Aorta (tissue), 5 donors: ENCODE measurements at regions not wholly inside any gene's neighbourhood (a gene's known extent, or its start where the extent isn't known, plus 50 kb on each side); places are given as distances from the start of the nearest gene placed in this dataset.

Experiments
- ATAC-seq: fragments of 200-7000 bp; cut with Tn5 transposase; one replicate; pipeline ENCODE4 v1.9.1; 2022; ENCODE audit warnings: moderate library complexity; ENCODE audit not compliant: low FRiP score
- DNase-seq, 2 donors: peaks; one replicate each; pipeline ENCODE4 v3.0.0-alpha.2; 2020
- H3K27ac ChIP-seq, 2 donors: one replicate each; pipeline ENCODE4 v1.5.1; 2013; ENCODE audit warnings: low read length in 2 of 2, mild to moderate bottlenecking in 2 of 2, moderate library complexity in 2 of 2, control low read depth in 1 of 2, inconsistent platforms in 1 of 2, low read depth in 1 of 2
- H3K27me3 ChIP-seq, 2 donors: one replicate each; pipeline ENCODE4 v1.6.1; 2013; ENCODE audit warnings: control low read depth in 1 of 2, low read length in 1 of 2, mild to moderate bottlenecking in 1 of 2, moderate library complexity in 1 of 2; ENCODE audit not compliant: insufficient read depth in 2 of 2, control insufficient read depth in 1 of 2
- H3K36me3 ChIP-seq, 2 donors: one replicate each; pipeline ENCODE4 v1.6.1; 2013; ENCODE audit warnings: control low read depth in 1 of 2, low read length in 1 of 2, mild to moderate bottlenecking in 1 of 2; ENCODE audit not compliant: insufficient read depth in 2 of 2, control insufficient read depth in 1 of 2
- H3K4me1 ChIP-seq, 2 donors: one replicate each; pipeline ENCODE4 v1.6.1; 2013; ENCODE audit warnings: low read length in 2 of 2, control low read depth in 1 of 2, mild to moderate bottlenecking in 1 of 2, moderate library complexity in 1 of 2; ENCODE audit not compliant: insufficient read depth in 2 of 2, control insufficient read depth in 1 of 2
- H3K4me3 ChIP-seq, 2 donors: one replicate each; pipeline ENCODE4 v1.5.1; 2013; ENCODE audit warnings: low read length in 2 of 2, control low read depth in 1 of 2, mild to moderate bottlenecking in 1 of 2
- H3K9me3 ChIP-seq: one replicate; pipeline ENCODE4 v1.6.1; 2013; ENCODE audit warnings: mild to moderate bottlenecking, low read length; ENCODE audit not compliant: control insufficient read depth
- WGBS, 2 donors: extraction: QIAGEN DNeasy Blood & Tissue Kit; methylation state at CpG; one replicate each; pipeline ENCODE4 v1.1.7; 2013; 5-methylcytosine and 5-hydroxymethylcytosine counted together
- intact Hi-C, 2 donors: fragments of 100-400 bp; cut with DNase I; formaldehyde crosslinking; loops; one replicate each; pipeline versions ENCODE4 v1.14.2 to v1.15.0; 2022
- donor health status: healthy with polysubstance abuse.
- donor health status: Bipolar disorder and iron deficiency.
- donor health status: DM: no; HTN: no; CAD: no.
- donor health status: DM: no; HTN: no; CAD: no.
- donor health status: DM: yes; HTN: yes; CAD: no.

- DNase-seq = no peak
Observed at GRCh38 chr5:8851101-8851500, 694.8 kb downstream of the SEMA5A start.

GRCh38 chr5:8857051-8857450 is 688.8 kb downstream of the SEMA5A start:
- no peak for DNase-seq
- ATAC-seq = no peak
- Histone ChIP-seq H3K27ac (no peak overlapping the region), H3K4me1 (no peaks in the 10 kb centered on the region), H3K4me3 (no peak overlapping the region), H3K9me3 (no peaks in the 10 kb centered on the region), H3K36me3 (no peaks in the 10 kb centered on the region), H3K27me3 (no peaks in the 10 kb centered on the region)
- WGBS, 2 donors = 40 to 43% methylated on average over 2 of the region's 2 CpGs
- intact Hi-C loops = no loop called here

More at GRCh38 chr5:8851101-8851500, 694.8 kb downstream of the SEMA5A start:
- 68 to 76% methylated on average over 2 of the region's 2 CpGs for whole genome bisulfite sequencing, 2 donors
- intact Hi-C loops = no loop called here
- no peaks in the 10 kb centered on the region for H3K27me3 ChIP-seq
- no peak overlapping the region for H3K27ac ChIP-seq
- no peak overlapping the region for H3K4me3 ChIP-seq
- no peak for ATAC-seq
- H3K4me1 ChIP-seq = no peaks in the 10 kb centered on the region
- no peaks in the 10 kb centered on the region for H3K9me3 ChIP-seq
- no peaks in the 10 kb centered on the region for H3K36me3 ChIP-seq

DNA sequence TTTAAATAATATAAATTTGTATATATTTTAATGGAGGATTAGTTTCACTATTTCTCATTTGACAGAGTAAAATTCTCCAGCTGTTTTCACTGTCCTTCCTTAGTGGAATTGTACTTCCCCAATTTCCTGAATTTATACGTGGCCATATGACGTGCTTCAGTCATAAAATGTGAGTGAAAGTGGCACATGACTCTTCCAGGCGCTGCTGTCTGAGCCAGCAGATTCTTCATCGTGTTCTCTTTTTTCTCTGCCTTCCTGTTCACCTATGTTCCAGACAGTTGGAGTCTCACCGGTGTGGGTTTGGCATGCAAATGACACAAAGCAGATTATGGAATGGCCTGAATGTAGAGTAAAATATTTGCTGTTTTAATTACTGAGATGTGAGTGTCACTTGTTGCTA is 684.1 kb downstream of the SEMA5A start:
- Histone ChIP-seq H3K27ac (no peak overlapping the region), H3K36me3 (no peaks in the 10 kb centered on the region), H3K4me1 (no peaks in the 10 kb centered on the region), H3K9me3 (no peaks in the 10 kb centered on the region), H3K27me3 (no peaks in the 10 kb centered on the region), H3K4me3 (no peak overlapping the region)
- WGBS, 2 donors = 61 to 74% methylated on average over 5 of the region's 5 CpGs
- no peak for DNase-seq
- intact Hi-C loops = no loop called here
- ATAC-seq = no peak

- ATAC-seq (no peak), DNase-seq (peak in 1 of 2 donors; percentile 36)
- 54 to 55% methylated on average over 4 of the region's 4 CpGs for WGBS, 2 donors
- H3K4me1 ChIP-seq = no peaks in the 10 kb centered on the region
- H3K36me3 ChIP-seq = no peaks in the 10 kb centered on the region
- H3K27ac ChIP-seq = no peak overlapping the region
- intact Hi-C loops = no loop called here
- no peaks in the 10 kb centered on the region for H3K27me3 ChIP-seq
- H3K9me3 ChIP-seq = no peaks in the 10 kb centered on the region
- H3K4me3 ChIP-seq = no peak overlapping the region
Observed at GRCh38 chr5:8864053-8864452, 681.8 kb downstream of the SEMA5A start.

- WGBS, 2 donors = 54 to 55% methylated on average over 5 of the region's 5 CpGs
- Histone ChIP-seq H3K9me3 (no peaks in the 10 kb centered on the region), H3K36me3 (no peaks in the 10 kb centered on the region), H3K27ac (no peak overlapping the region), H3K27me3 (no peaks in the 10 kb centered on the region), H3K4me3 (no peak overlapping the region), H3K4me1 (no peaks in the 10 kb centered on the region)
- intact Hi-C loops = no loop called here
- DNase-seq (no peak), ATAC-seq (no peak)
Observed at GRCh38 chr5:8865266-8865665, 680.6 kb downstream of the SEMA5A start.

- H3K9me3 ChIP-seq = no peaks in the 10 kb centered on the region
- intact Hi-C loops = no loop called here
- no peak for ATAC-seq
Observed at GRCh38 chr5:8865686-8866374, 680.0 kb downstream of the SEMA5A start.

GRCh38 chr5:8868283-8868682 is 677.6 kb downstream of the SEMA5A start:
- 91 to 94% methylated on average over 1 of the region's 1 CpG for WGBS, 2 donors
- H3K9me3 ChIP-seq = no peaks in the 10 kb centered on the region
- H3K27ac ChIP-seq = no peak overlapping the region
- intact Hi-C loops = no loop called here
- H3K4me3 ChIP-seq = no peak overlapping the region
- H3K4me1 ChIP-seq = no peaks in the 10 kb centered on the region
- H3K36me3 ChIP-seq = no peaks in the 10 kb centered on the region
- DNase-seq (no peak), ATAC-seq (no peak)
- H3K27me3 ChIP-seq = no peaks in the 10 kb centered on the region

More at GRCh38 chr5:8865686-8866374, 680.0 kb downstream of the SEMA5A start:
- H3K27me3 ChIP-seq = no peaks in the 10 kb centered on the region
- H3K4me3 ChIP-seq = no peak overlapping the region
- WGBS, 2 donors = 77 to 79% methylated on average over 7 of the region's 7 CpGs
- H3K4me1 ChIP-seq = no peaks in the 10 kb centered on the region
- H3K36me3 ChIP-seq = no peaks in the 10 kb centered on the region
- no peak overlapping the region for H3K27ac ChIP-seq
- no peak for DNase-seq

- intact Hi-C loops = no loop called here
- Histone ChIP-seq H3K27ac (no peak overlapping the region), H3K9me3 (no peaks in the 10 kb centered on the region), H3K4me3 (no peak overlapping the region), H3K4me1 (no peaks in the 10 kb centered on the region), H3K27me3 (no peaks in the 10 kb centered on the region), H3K36me3 (no peaks in the 10 kb centered on the region)
- WGBS, 2 donors = 59 to 64% methylated on average over 12 of the region's 12 CpGs
- ATAC-seq (no peak), DNase-seq (no peak)
Observed at GRCh38 chr5:8869932-8870331, 675.9 kb downstream of the SEMA5A start.

DNA sequence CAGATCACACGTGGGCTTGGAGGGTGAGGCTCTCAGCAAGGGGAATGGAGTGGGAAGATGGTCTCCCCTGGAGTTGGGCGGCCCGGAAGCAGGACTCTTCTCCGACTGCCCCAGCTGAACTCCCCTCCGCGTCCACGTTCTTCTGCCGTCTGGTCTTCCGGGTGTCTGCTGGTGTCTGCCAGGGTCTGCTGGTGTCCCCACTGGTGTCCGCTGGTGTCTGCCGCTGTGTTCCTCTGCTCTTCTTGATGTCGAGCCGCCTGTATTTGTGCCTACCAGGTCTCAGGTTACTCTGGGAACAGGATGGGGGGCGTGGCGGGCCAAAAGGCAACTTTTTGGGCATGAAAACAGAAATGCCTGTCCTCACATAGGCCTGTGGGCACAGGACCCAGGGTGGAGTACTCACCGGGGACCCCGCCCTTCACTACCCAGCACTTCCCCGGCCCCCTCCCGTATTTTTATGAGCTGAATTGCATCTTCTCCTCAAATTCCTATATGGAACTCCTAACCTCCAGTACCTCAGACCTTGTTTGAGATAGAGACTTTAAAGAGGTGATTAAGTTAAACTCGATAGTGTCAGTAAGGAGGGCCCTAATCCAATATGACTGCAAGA is 675.4 kb downstream of the SEMA5A start:
- no peaks in the 10 kb centered on the region for H3K4me1 ChIP-seq
- no peak overlapping the region for H3K27ac ChIP-seq
- no peak for ATAC-seq
- no peak for DNase-seq
- H3K4me3 ChIP-seq = no peak overlapping the region
- 86 to 87% methylated on average over 20 of the region's 20 CpGs for WGBS, 2 donors
- no peaks in the 10 kb centered on the region for H3K27me3 ChIP-seq
- intact Hi-C loops = no loop called here
- no peaks in the 10 kb centered on the region for H3K9me3 ChIP-seq
- H3K36me3 ChIP-seq = no peaks in the 10 kb centered on the region
